NT2/D1 (cell line): ENCODE measurements at regions not wholly inside any gene's neighbourhood (a gene's known extent, or its start where the extent isn't known, plus 50 kb on each side); places are given as distances from the start of the nearest gene placed in this dataset.
"Not testable (repeated sequence)": the region's sequence is repeated elsewhere in the genome, so short reads cannot be mapped to it uniquely, and the experiment has no call there.

ENCODE experiments used
- DNase-seq: peaks from one replicate; pipeline ENCODE4 v3.0.0-alpha.2; 2011; ENCODE audit warnings: low read depth, low spot score
- H3K27me3 ChIP-seq: 2 replicates; pipeline ENCODE4 v1.6.0; 2011; ENCODE audit warnings: mild to moderate bottlenecking; ENCODE audit not compliant: insufficient read length, insufficient read depth
- H3K36me3 ChIP-seq: 2 replicates; pipeline ENCODE4 v1.6.1; 2011; ENCODE audit warnings: mild to moderate bottlenecking, low read length, mixed read lengths; ENCODE audit not compliant: insufficient read depth, insufficient read length
- H3K4me1 ChIP-seq: 2 replicates; pipeline ENCODE4 v1.5.1; 2011; ENCODE audit not compliant: insufficient read depth, insufficient read length
- H3K4me3 ChIP-seq: 2 replicates; pipeline ENCODE4 v1.5.1; 2011; ENCODE audit warnings: low read depth; ENCODE audit not compliant: insufficient read length
- H3K9ac ChIP-seq: 2 replicates; pipeline ENCODE4 v1.6.0; 2011; ENCODE audit warnings: low read depth; ENCODE audit not compliant: insufficient read length
- H3K9me3 ChIP-seq: 2 replicates; pipeline ENCODE4 v1.5.1; 2011; ENCODE audit warnings: mild to moderate bottlenecking, low read length; ENCODE audit not compliant: insufficient read depth
- SUZ12 ChIP-seq: IDR thresholded peaks from 2 replicates; pipeline ENCODE4 v1.6.1; 2011; ENCODE audit not compliant: insufficient read length, insufficient read depth; ENCODE audit errors: extremely low read depth
- YY1 ChIP-seq: IDR thresholded peaks from 2 replicates; pipeline ENCODE4 v1.6.1; 2011; ENCODE audit not compliant: insufficient read length, insufficient read depth
- ZNF274 ChIP-seq: IDR thresholded peaks from 2 replicates; pipeline ENCODE4 v1.6.1; 2011; ENCODE audit warnings: mild to moderate bottlenecking, low read depth, low read length

- H3K4me3 ChIP-seq, result no peak overlapping the region
- no peaks in the 10 kb centered on the region for H3K9me3 ChIP-seq
- DNase-seq, result no peak
- H3K27me3 ChIP-seq, result peaks cover 36% of the 10 kb centered on the region
- H3K9ac ChIP-seq, result no peak overlapping the region
- H3K4me1 ChIP-seq, result peaks cover 4% of the 10 kb centered on the region
- H3K36me3 ChIP-seq, result no peaks in the 10 kb centered on the region
- TF ChIP-seq YY1, result no peak
Observed at GRCh38 chr11:69914286-69915150, 95.3 kb upstream of the FGF3 start.

GRCh38 chr11:69915151-69915500, 95.9 kb upstream of the FGF3 start:
- TF ChIP-seq YY1 (no peak), SUZ12 (no peak), ZNF274 (no peak)
- peaks cover 39% of the 10 kb centered on the region for H3K27me3 ChIP-seq
- no peak overlapping the region for H3K4me3 ChIP-seq
- H3K4me1 ChIP-seq, result no peaks in the 10 kb centered on the region
- no peaks in the 10 kb centered on the region for H3K9me3 ChIP-seq
- no peak for DNase-seq
- H3K36me3 ChIP-seq, result no peaks in the 10 kb centered on the region
- no peak overlapping the region for H3K9ac ChIP-seq

DNA sequence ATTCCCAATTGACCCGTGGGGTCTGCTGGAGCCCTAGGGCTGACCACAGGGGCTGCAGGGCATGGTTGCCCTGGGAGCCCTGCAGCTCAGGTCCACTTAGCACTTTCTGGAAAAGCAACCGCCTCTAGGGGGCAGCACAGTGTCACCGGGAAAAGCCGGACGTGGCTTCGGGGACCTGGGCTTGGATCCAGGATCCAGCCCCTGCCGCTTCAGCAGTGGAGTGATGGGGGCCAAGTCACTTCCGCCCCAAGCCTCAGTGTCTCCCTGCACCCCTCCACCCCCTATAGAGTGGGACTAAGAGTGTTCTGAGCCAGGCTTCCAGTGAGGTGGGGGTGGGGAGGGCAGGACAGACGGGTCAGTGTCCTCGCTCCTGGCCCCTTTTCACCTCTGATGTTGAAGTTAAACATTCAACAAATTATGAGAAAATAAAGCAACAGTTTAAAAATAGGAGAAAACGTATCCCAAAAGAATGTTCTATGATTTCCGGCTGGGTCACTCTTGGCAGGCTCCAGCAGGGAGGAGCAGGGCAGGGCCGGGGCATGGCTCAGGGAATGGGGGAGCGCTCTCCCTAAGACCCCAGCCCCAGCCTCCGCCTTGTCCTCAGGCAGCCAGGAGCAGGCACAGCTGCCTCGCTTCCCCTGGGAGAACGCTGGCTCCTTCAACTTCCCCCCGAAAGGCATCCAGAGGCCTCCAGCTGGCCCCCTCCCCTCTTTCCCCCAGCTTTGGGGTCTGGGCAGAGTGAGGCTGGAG, 96.5 kb upstream of the FGF3 start:
- Histone ChIP-seq H3K36me3 (no peaks in the 10 kb centered on the region), H3K9ac (no peak overlapping the region), H3K27me3 (peaks cover 39% of the 10 kb centered on the region), H3K4me1 (no peaks in the 10 kb centered on the region), H3K4me3 (no peak overlapping the region), H3K9me3 (no peaks in the 10 kb centered on the region)
- TF ChIP-seq YY1 (no peak), SUZ12 (no peak), ZNF274 (no peak)
- DNase-seq, result peak; percentile 72

DNA sequence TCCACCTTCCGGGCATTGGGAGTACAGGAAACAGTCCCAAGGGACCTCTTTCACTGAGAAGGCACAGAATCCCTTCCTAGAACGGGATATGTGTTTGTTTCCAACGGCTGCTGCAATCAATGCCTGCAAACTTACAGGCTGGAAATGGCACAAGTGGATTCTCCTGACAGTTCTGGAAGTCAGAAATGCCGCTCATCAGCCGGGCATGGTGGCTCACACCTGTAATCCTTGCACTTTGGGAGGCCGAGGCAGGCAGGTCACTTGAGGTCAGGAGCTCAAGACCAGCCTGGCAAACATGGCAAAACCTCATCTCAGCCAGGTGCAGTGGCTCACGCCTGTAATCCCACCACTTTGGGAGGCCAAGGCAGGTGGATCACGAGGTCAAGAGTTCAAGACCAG, 97.0 kb upstream of the FGF3 start:
- H3K9me3 ChIP-seq, DNase-seq, H3K9ac ChIP-seq, H3K4me3 ChIP-seq, H3K4me1 ChIP-seq, H3K36me3 ChIP-seq: not testable (repeated sequence)
- peaks cover 39% of the 10 kb centered on the region for H3K27me3 ChIP-seq

- DNase-seq, result no peak
- H3K4me3 ChIP-seq, result no peak overlapping the region
- H3K9me3 ChIP-seq, result no peaks in the 10 kb centered on the region
- no peak overlapping the region for H3K9ac ChIP-seq
- no peaks in the 10 kb centered on the region for H3K36me3 ChIP-seq
- peaks cover 39% of the 10 kb centered on the region for H3K27me3 ChIP-seq
- H3K4me1 ChIP-seq, result peaks cover 1% of the 10 kb centered on the region
- TF ChIP-seq ZNF274 (no peak), YY1 (no peak), SUZ12 (no peak)
Observed at GRCh38 chr11:69916806-69917387, 97.7 kb upstream of the FGF3 start.

DNA sequence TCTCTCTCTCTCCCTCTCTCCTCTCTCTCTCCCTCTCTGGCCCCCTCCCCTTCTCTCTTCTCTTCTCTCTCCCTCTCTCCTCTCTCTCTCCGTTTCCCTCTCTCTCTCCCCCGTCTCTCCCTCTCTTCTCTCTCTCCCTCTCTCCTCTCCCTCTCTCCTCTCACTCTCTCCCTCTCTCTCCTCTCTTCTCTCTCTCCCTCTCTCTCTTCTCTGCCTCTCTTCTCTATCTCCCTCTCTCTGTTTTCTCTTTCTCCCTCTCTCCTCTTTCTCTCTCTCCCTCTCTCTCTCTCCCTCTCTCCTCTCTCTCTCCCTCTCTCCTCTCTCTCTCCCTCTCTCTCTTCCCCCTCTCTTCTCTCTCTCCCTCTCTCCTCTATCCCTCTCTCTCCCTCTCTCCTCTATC, 98.3 kb upstream of the FGF3 start:
- H3K4me3 ChIP-seq, result no peak overlapping the region
- H3K27me3 ChIP-seq, result peaks cover 39% of the 10 kb centered on the region
- H3K4me1 ChIP-seq, result peaks cover 3% of the 10 kb centered on the region
- no peak for DNase-seq
- no peaks in the 10 kb centered on the region for H3K9me3 ChIP-seq
- TF ChIP-seq ZNF274, result no peak
- no peak overlapping the region for H3K9ac ChIP-seq
- no peaks in the 10 kb centered on the region for H3K36me3 ChIP-seq

- no peaks in the 10 kb centered on the region for H3K36me3 ChIP-seq
- no peaks in the 10 kb centered on the region for H3K9me3 ChIP-seq
- H3K4me3 ChIP-seq, result no peak overlapping the region
- peaks cover 3% of the 10 kb centered on the region for H3K4me1 ChIP-seq
- H3K9ac ChIP-seq, result no peak overlapping the region
- TF ChIP-seq SUZ12, result no peak
- TF ChIP-seq ZNF274, result no peak
- no peak for TF ChIP-seq YY1
- peaks cover 39% of the 10 kb centered on the region for H3K27me3 ChIP-seq
- no peak for DNase-seq
Observed at GRCh38 chr11:69918231-69918937, 99.2 kb upstream of the FGF3 start.
